Trophoblast cell (in vitro differentiated cells and primary cell): ENCODE measurements at regions not wholly inside any gene's neighbourhood (a gene's known extent, or its start where the extent isn't known, plus 50 kb on each side); places are given as distances from the start of the nearest gene placed in this dataset.

Experiments used
- DNase-seq, 2 donors: peaks; one replicate each; pipeline ENCODE4 v3.0.0-alpha.2; 2016
- H2AFZ ChIP-seq: 2 replicates; pipeline ENCODE4 v1.6.1; 2013; ENCODE audit warnings: low read length, moderate library complexity, mild to moderate bottlenecking; ENCODE audit not compliant: insufficient read depth, poor library complexity
- H2AK5ac ChIP-seq: 2 replicates; pipeline ENCODE4 v1.6.1; 2013; ENCODE audit warnings: mild to moderate bottlenecking, low read length
- H2BK120ac ChIP-seq: 2 replicates; pipeline ENCODE4 v1.6.1; 2013; ENCODE audit warnings: low read length, mild to moderate bottlenecking, moderate library complexity; ENCODE audit not compliant: insufficient read depth, poor library complexity
- H2BK12ac ChIP-seq: 2 replicates; pipeline ENCODE4 v1.6.1; 2013; ENCODE audit warnings: mild to moderate bottlenecking, low read length, moderate library complexity
- H2BK5ac ChIP-seq: 2 replicates; pipeline ENCODE4 v1.6.1; 2013; ENCODE audit warnings: low read length, low read depth, moderate library complexity, mild to moderate bottlenecking; ENCODE audit not compliant: poor library complexity
- H3K14ac ChIP-seq: 2 replicates; pipeline ENCODE4 v1.6.1; 2013; ENCODE audit warnings: mild to moderate bottlenecking, low read length
- H3K18ac ChIP-seq: 2 replicates; pipeline ENCODE4 v1.6.1; 2013; ENCODE audit warnings: mild to moderate bottlenecking, low read length
- H3K23ac ChIP-seq: 2 replicates; pipeline ENCODE4 v1.6.1; 2013; ENCODE audit warnings: low read length
- H3K27ac ChIP-seq: 2 replicates; pipeline ENCODE4 v1.5.1; 2013; ENCODE audit warnings: low read depth, mild to moderate bottlenecking, inconsistent platforms, low read length, moderate library complexity
- H3K27me3 ChIP-seq: 2 replicates; pipeline ENCODE4 v1.6.1; 2013; ENCODE audit warnings: inconsistent platforms, mild to moderate bottlenecking, low read length, moderate library complexity; ENCODE audit not compliant: insufficient read depth
- H3K36me3 ChIP-seq, 2 experiments: 1 replicate in 1 of 2; 2 replicates in 1 of 2; pipeline ENCODE4 v1.6.1; 2013; ENCODE audit warnings: low read length in 2 of 2, mild to moderate bottlenecking in 2 of 2, moderate library complexity in 1 of 2; ENCODE audit not compliant: insufficient read depth in 2 of 2, control insufficient read depth in 1 of 2
- H3K4ac ChIP-seq: 2 replicates; pipeline ENCODE4 v1.6.1; 2013; ENCODE audit warnings: low read depth, mild to moderate bottlenecking, low read length, moderate library complexity
- H3K4me1 ChIP-seq, 2 experiments: 1 replicate in 1 of 2; 2 replicates in 1 of 2; pipeline ENCODE4 v1.6.1; 2013; ENCODE audit warnings: low read length in 2 of 2, mild to moderate bottlenecking in 2 of 2, moderate library complexity in 1 of 2; ENCODE audit not compliant: insufficient read depth in 2 of 2, control insufficient read depth in 1 of 2
- H3K4me2 ChIP-seq: 2 replicates; pipeline ENCODE4 v1.6.1; 2013; ENCODE audit warnings: inconsistent platforms, mild to moderate bottlenecking, low read length, moderate library complexity
- H3K4me3 ChIP-seq: 2 replicates; pipeline ENCODE4 v1.5.1; 2013; ENCODE audit warnings: mild to moderate bottlenecking, low read depth, low read length, inconsistent platforms
- H3K79me1 ChIP-seq: one replicate; pipeline ENCODE4 v1.6.1; 2013; ENCODE audit warnings: low read length
- H3K79me2 ChIP-seq: 2 replicates; pipeline ENCODE4 v1.6.1; 2013; ENCODE audit warnings: low read length, mild to moderate bottlenecking; ENCODE audit not compliant: control insufficient read depth, insufficient read depth, poor library complexity
- H3K9ac ChIP-seq: 2 replicates; pipeline ENCODE4 v1.6.1; 2013; ENCODE audit warnings: mild to moderate bottlenecking, low read length
- H3K9me3 ChIP-seq: 2 replicates; pipeline ENCODE4 v1.6.1; 2013; ENCODE audit warnings: low read depth, mild to moderate bottlenecking, control low read depth, inconsistent platforms, low read length; ENCODE audit not compliant: insufficient read depth
- H4K12ac ChIP-seq: 2 replicates; pipeline ENCODE4 v1.6.1; 2013; ENCODE audit warnings: low read depth, mild to moderate bottlenecking, low read length, moderate library complexity
- H4K8ac ChIP-seq: 2 replicates; pipeline ENCODE4 v1.6.1; 2013; ENCODE audit warnings: low read depth, mild to moderate bottlenecking, low read length, moderate library complexity
- H4K91ac ChIP-seq: one replicate; pipeline ENCODE4 v1.6.1; 2013; ENCODE audit warnings: low read depth, mild to moderate bottlenecking, low read length, moderate library complexity
- WGBS: extraction: QIAGEN DNeasy Blood & Tissue Kit; methylation state at CpG from one replicate; pipeline ENCODE4 v1.1.7; 2013; ENCODE audit warnings: missing lambda C conversion rate; ENCODE audit not compliant: insufficient read length, insufficient coverage; ENCODE audit errors: extremely low coverage; 5-methylcytosine and 5-hydroxymethylcytosine counted together

GRCh38 chr2:21467910-21468309 is 344.1 kb downstream of the TDRD15 start:
- peaks cover 2% of the 10 kb centered on the region for H3K79me1 ChIP-seq
- no peaks in the 10 kb centered on the region for H3K79me2 ChIP-seq
- H2AFZ ChIP-seq = no peak overlapping the region
- no peak overlapping the region for H3K4me3 ChIP-seq
- DNase-seq = no peak
- H2BK12ac ChIP-seq = no peak overlapping the region
- H4K91ac ChIP-seq = no peak overlapping the region
- no peak overlapping the region for H3K9ac ChIP-seq
- H2BK120ac ChIP-seq = no peak overlapping the region
- no peak overlapping the region for H3K14ac ChIP-seq
- H3K23ac ChIP-seq = no peak overlapping the region
- no CpG with 5 or more reads among the region's 2 CpGs for WGBS
- H3K4ac ChIP-seq = no peak overlapping the region
- H3K4me1 ChIP-seq = peaks cover 0 to 4% of the 10 kb centered on the region in 2 experiments
- no peak overlapping the region for H2BK5ac ChIP-seq
- H3K4me2 ChIP-seq = no peak overlapping the region
- H4K8ac ChIP-seq = no peak overlapping the region
- H3K9me3 ChIP-seq = peaks cover 2% of the 10 kb centered on the region
- no peak overlapping the region for H3K18ac ChIP-seq
- no peak overlapping the region for H4K12ac ChIP-seq
- no peak overlapping the region for H2AK5ac ChIP-seq
- H3K27me3 ChIP-seq = no peaks in the 10 kb centered on the region
- H3K27ac ChIP-seq = no peak overlapping the region
- no peaks in the 10 kb centered on the region for H3K36me3 ChIP-seq

GRCh38 chr2:21468624-21469023 is 344.9 kb downstream of the TDRD15 start:
- no peak overlapping the region for H2BK12ac ChIP-seq
- H3K27ac ChIP-seq = no peak overlapping the region
- H3K27me3 ChIP-seq = no peaks in the 10 kb centered on the region
- peaks cover 2% of the 10 kb centered on the region for H3K79me1 ChIP-seq
- H3K79me2 ChIP-seq = no peaks in the 10 kb centered on the region
- H3K14ac ChIP-seq = no peak overlapping the region
- H3K18ac ChIP-seq = no peak overlapping the region
- H2BK120ac ChIP-seq = no peak overlapping the region
- no CpG with 5 or more reads among the region's 4 CpGs for WGBS
- no peaks in the 10 kb centered on the region for H3K36me3 ChIP-seq
- no peak overlapping the region for H2AFZ ChIP-seq
- no peak overlapping the region for H2AK5ac ChIP-seq
- H4K12ac ChIP-seq = no peak overlapping the region
- H3K9ac ChIP-seq = no peak overlapping the region
- H4K91ac ChIP-seq = no peak overlapping the region
- no peak for DNase-seq
- H3K4me1 ChIP-seq = peaks cover 0 to 4% of the 10 kb centered on the region in 2 experiments
- H4K8ac ChIP-seq = no peak overlapping the region
- no peak overlapping the region for H3K4ac ChIP-seq
- no peak overlapping the region for H3K4me2 ChIP-seq
- H3K4me3 ChIP-seq = no peak overlapping the region
- H3K23ac ChIP-seq = no peak overlapping the region
- H3K9me3 ChIP-seq = peaks cover 2% of the 10 kb centered on the region
- H2BK5ac ChIP-seq = no peak overlapping the region

GRCh38 chr2:21469158-21469557 is 345.4 kb downstream of the TDRD15 start:
- no peak overlapping the region for H4K91ac ChIP-seq
- no peak overlapping the region for H2AFZ ChIP-seq
- H2BK120ac ChIP-seq = no peak overlapping the region
- no peak overlapping the region for H4K12ac ChIP-seq
- H4K8ac ChIP-seq = no peak overlapping the region
- no peak overlapping the region for H2AK5ac ChIP-seq
- no peaks in the 10 kb centered on the region for H3K79me2 ChIP-seq
- no peak overlapping the region for H3K4me3 ChIP-seq
- H3K4me2 ChIP-seq = no peak overlapping the region
- WGBS = no CpG with 5 or more reads among the region's 2 CpGs
- H3K9me3 ChIP-seq = peaks cover 2% of the 10 kb centered on the region
- H3K27me3 ChIP-seq = no peaks in the 10 kb centered on the region
- peaks cover 0 to 4% of the 10 kb centered on the region in 2 experiments for H3K4me1 ChIP-seq
- H3K14ac ChIP-seq = no peak overlapping the region
- no peak overlapping the region for H3K18ac ChIP-seq
- no peak overlapping the region for H2BK5ac ChIP-seq
- H3K9ac ChIP-seq = no peak overlapping the region
- no peak overlapping the region for H3K23ac ChIP-seq
- H3K27ac ChIP-seq = no peak overlapping the region
- no peak overlapping the region for H2BK12ac ChIP-seq
- DNase-seq = no peak
- no peak overlapping the region for H3K4ac ChIP-seq
- peaks cover 2% of the 10 kb centered on the region for H3K79me1 ChIP-seq
- H3K36me3 ChIP-seq = no peaks in the 10 kb centered on the region

- H3K4me1 ChIP-seq = peaks cover 0 to 4% of the 10 kb centered on the region in 2 experiments
- H2BK120ac ChIP-seq = no peak overlapping the region
- no peak overlapping the region for H3K14ac ChIP-seq
- H4K91ac ChIP-seq = no peak overlapping the region
- no peak overlapping the region for H3K27ac ChIP-seq
- no CpG with 5 or more reads among the region's 4 CpGs for WGBS
- no peak overlapping the region for H4K12ac ChIP-seq
- H4K8ac ChIP-seq = no peak overlapping the region
- no peak overlapping the region for H3K9ac ChIP-seq
- H3K23ac ChIP-seq = no peak overlapping the region
- no peak overlapping the region for H2BK5ac ChIP-seq
- no peaks in the 10 kb centered on the region for H3K36me3 ChIP-seq
- H3K79me1 ChIP-seq = peaks cover 2% of the 10 kb centered on the region
- H3K4me2 ChIP-seq = no peak overlapping the region
- no peak for DNase-seq
- no peak overlapping the region for H2BK12ac ChIP-seq
- H3K4ac ChIP-seq = no peak overlapping the region
- H3K4me3 ChIP-seq = no peak overlapping the region
- no peak overlapping the region for H3K18ac ChIP-seq
- no peak overlapping the region for H2AK5ac ChIP-seq
- no peaks in the 10 kb centered on the region for H3K27me3 ChIP-seq
- H3K79me2 ChIP-seq = no peaks in the 10 kb centered on the region
- H3K9me3 ChIP-seq = peaks cover 2% of the 10 kb centered on the region
- no peak overlapping the region for H2AFZ ChIP-seq
Measured at GRCh38 chr2:21469564-21469963, 345.8 kb downstream of the TDRD15 start.
